Caco-2 (cell line): ENCODE measurements at regions not wholly inside any gene's neighbourhood (a gene's known extent, or its start where the extent isn't known, plus 50 kb on each side); places are given as distances from the start of the nearest gene placed in this dataset.

ENCODE experiments used
- BruUV-seq: library from RNA; stranded (reverse); fragments of 400-500 nt; replicated peaks from 2 replicates; lab custom pipeline; 2021; lab: Mats Ljungman, UMichigan
- CTCF ChIA-PET: fragments of 300-600 bp; sonication (Branson Sonifier 250); formaldehyde crosslinking; loops from one replicate; lab custom pipeline; 2022; ENCODE audit warnings: antibody characterized with exemption; lab: Charles Lee
- POLR2A ChIA-PET: fragments of 300-600 bp; sonication (Branson Sonifier 250); formaldehyde crosslinking; loops from one replicate; lab custom pipeline; 2022; ENCODE audit warnings: antibody characterized with exemption; lab: Charles Lee
- DNase-seq, 2 experiments: peaks; one replicate each; pipeline versions ENCODE4 v3.0.0 to v3.0.0-alpha.2; 2020 to 2022
- H3K27me3 ChIP-seq: replicated peaks from 2 replicates; pipeline ENCODE4 v1.6.0; 2011; ENCODE audit warnings: low read length; ENCODE audit not compliant: control insufficient read depth, insufficient read depth
- H3K36me3 ChIP-seq: 2 replicates; pipeline ENCODE4 v1.5.1; 2011; ENCODE audit warnings: low read length; ENCODE audit not compliant: control insufficient read depth, insufficient read depth
- H3K4me1 ChIP-seq: fragments of 250-450 bp; sonication (Bioruptor Pico); 2 replicates; pipeline ENCODE4 v1.5.1; 2020; ENCODE audit warnings: mild to moderate bottlenecking
- H3K4me3 ChIP-seq: 2 replicates; pipeline ENCODE4 v1.5.1; 2011; ENCODE audit warnings: low read depth, mild to moderate bottlenecking, control low read depth, low read length
- H3K9me3 ChIP-seq: fragments of 250-450 bp; sonication (Bioruptor Pico); 2 replicates; pipeline ENCODE4 v1.5.1; 2020; ENCODE audit warnings: mild to moderate bottlenecking, moderate library complexity
- H3K27ac Mint-ChIP-seq: one replicate; pipeline ENCODE4 v1.8.0; 2022; ENCODE audit warnings: mixed read lengths; ENCODE audit not compliant: unreplicated experiment
- H3K27me3 Mint-ChIP-seq: one replicate; pipeline ENCODE4 v1.8.0; 2022; ENCODE audit warnings: mixed read lengths; ENCODE audit not compliant: insufficient read depth, unreplicated experiment
- H3K36me3 Mint-ChIP-seq: one replicate; pipeline ENCODE4 v1.8.0; 2022; ENCODE audit warnings: mild to moderate bottlenecking, mixed read lengths; ENCODE audit not compliant: insufficient read depth, unreplicated experiment
- H3K4me1 Mint-ChIP-seq: one replicate; pipeline ENCODE4 v1.8.0; 2022; ENCODE audit warnings: low read depth, mixed read lengths; ENCODE audit not compliant: unreplicated experiment
- H3K4me3 Mint-ChIP-seq: one replicate; pipeline ENCODE4 v1.8.0; 2022; ENCODE audit warnings: mild to moderate bottlenecking, moderate library complexity, mixed read lengths; ENCODE audit not compliant: unreplicated experiment
- H3K9me3 Mint-ChIP-seq: one replicate; pipeline ENCODE4 v1.8.0; 2022; ENCODE audit warnings: mixed read lengths; ENCODE audit not compliant: unreplicated experiment
- CTCF ChIP-seq, 2 experiments: fragments of 200-600 bp in 1 of 2; IDR thresholded peaks; 1 replicate in 1 of 2; 2 replicates in 1 of 2; pipeline versions ENCODE4 v1.5.1 to v1.8.0; 2011 to 2022; ENCODE audit warnings: antibody characterized with exemption in 1 of 2, control low read depth in 1 of 2, inconsistent platforms in 1 of 2, low read depth in 1 of 2, low read length in 1 of 2, mild to moderate bottlenecking in 1 of 2, moderate library complexity in 1 of 2; ENCODE audit not compliant: insufficient read depth in 1 of 2, severe bottlenecking in 1 of 2, unreplicated experiment in 1 of 2
- intact Hi-C: fragments of 100-400 bp; cut with micrococcal nuclease; formaldehyde crosslinking; loops from one replicate; pipeline ENCODE4 v1.10.0; 2022; ENCODE audit not compliant: unreplicated experiment

GRCh38 chr10:31723106-31723750, 205.4 kb downstream of the ARHGAP12 start:
- TF ChIP-seq CTCF (IDR thresholded peaks at IDR 0.05; ENCODE audit: insufficient read depth in 1 of 2, low read depth in 1 of 2, low read length in 1 of 2, severe bottlenecking in 1 of 2, unreplicated experiment in 1 of 2): no peak
- H3K27me3 ChIP-seq: no peaks in the 10 kb centered on the region; the same call in 1 of the 2 replicates
- no peak overlapping the region for H3K4me3 ChIP-seq
- Mint-ChIP-seq H3K36me3 (no peaks in the 10 kb centered on the region), H3K9me3 (peaks cover 11% of the 10 kb centered on the region), H3K27ac (no peak overlapping the region), H3K4me3 (no peak overlapping the region), H3K27me3 (peaks cover 9% of the 10 kb centered on the region), H3K4me1 (no peaks in the 10 kb centered on the region)
- ChIA-PET CTCF (no interaction called here), POLR2A (no interaction called here)
- no TSS peak for BruUV-seq
- no peaks in the 10 kb centered on the region for H3K36me3 ChIP-seq
- 0 out of 2 replicates have a peak, but pooled peaks cover 4% of the 10 kb centered on the region for H3K9me3 ChIP-seq
- intact Hi-C loops: no loop called here
- no peaks in the 10 kb centered on the region for H3K4me1 ChIP-seq
- DNase-seq: no peak

GRCh38 chr10:31721096-31721495, 207.5 kb downstream of the ARHGAP12 start:
- Mint-ChIP-seq H3K4me1 (no peaks in the 10 kb centered on the region), H3K4me3 (no peak overlapping the region), H3K36me3 (no peaks in the 10 kb centered on the region), H3K27me3 (peaks cover 13% of the 10 kb centered on the region), H3K27ac (no peak overlapping the region), H3K9me3 (peaks cover 9% of the 10 kb centered on the region)
- Histone ChIP-seq H3K27me3 (no peaks in the 10 kb centered on the region; the same call in 1 of the 2 replicates), H3K36me3 (no peaks in the 10 kb centered on the region), H3K4me3 (no peak overlapping the region), H3K4me1 (no peaks in the 10 kb centered on the region), H3K9me3 (0 out of 2 replicates have a peak, but pooled peaks cover 4% of the 10 kb centered on the region)
- ChIA-PET POLR2A (no interaction called here), CTCF (no interaction called here)
- TF ChIP-seq CTCF (IDR thresholded peaks at IDR 0.05; ENCODE audit: insufficient read depth in 1 of 2, low read depth in 1 of 2, low read length in 1 of 2, severe bottlenecking in 1 of 2, unreplicated experiment in 1 of 2): no peak
- no TSS peak for BruUV-seq
- DNase-seq: no peak
- intact Hi-C loops: no loop called here

- no peaks in the 10 kb centered on the region for H3K4me1 Mint-ChIP-seq
- intact Hi-C loops: no loop called here
- POLR2A ChIA-PET: no interaction called here
Observed at GRCh38 chr10:31720546-31720945, 208.1 kb downstream of the ARHGAP12 start.

More at GRCh38 chr10:31720546-31720945, 208.1 kb downstream of the ARHGAP12 start:
- no peak overlapping the region for H3K27ac Mint-ChIP-seq
- no peak for DNase-seq
- H3K4me3 Mint-ChIP-seq: no peak overlapping the region
- BruUV-seq: no TSS peak
- H3K27me3 Mint-ChIP-seq: peaks cover 13% of the 10 kb centered on the region
- no peaks in the 10 kb centered on the region for H3K36me3 ChIP-seq
- peaks cover 9% of the 10 kb centered on the region for H3K9me3 Mint-ChIP-seq
- H3K4me3 ChIP-seq: no peak overlapping the region
- 0 out of 2 replicates have a peak, but pooled peaks cover 4% of the 10 kb centered on the region for H3K9me3 ChIP-seq
- no peak for TF ChIP-seq CTCF (IDR thresholded peaks at IDR 0.05; ENCODE audit: insufficient read depth in 1 of 2, low read depth in 1 of 2, low read length in 1 of 2, severe bottlenecking in 1 of 2, unreplicated experiment in 1 of 2)
- CTCF ChIA-PET: no interaction called here
- no peaks in the 10 kb centered on the region for H3K36me3 Mint-ChIP-seq
- no peaks in the 10 kb centered on the region for H3K4me1 ChIP-seq
- H3K27me3 ChIP-seq: no peaks in the 10 kb centered on the region; the same call in 1 of the 2 replicates
